ENCODE measurements at regions not wholly inside any gene's neighbourhood (a gene's known extent, or its start where the extent isn't known, plus 50 kb on each side); places are given as distances from the start of the nearest gene placed in this dataset.

DNA sequence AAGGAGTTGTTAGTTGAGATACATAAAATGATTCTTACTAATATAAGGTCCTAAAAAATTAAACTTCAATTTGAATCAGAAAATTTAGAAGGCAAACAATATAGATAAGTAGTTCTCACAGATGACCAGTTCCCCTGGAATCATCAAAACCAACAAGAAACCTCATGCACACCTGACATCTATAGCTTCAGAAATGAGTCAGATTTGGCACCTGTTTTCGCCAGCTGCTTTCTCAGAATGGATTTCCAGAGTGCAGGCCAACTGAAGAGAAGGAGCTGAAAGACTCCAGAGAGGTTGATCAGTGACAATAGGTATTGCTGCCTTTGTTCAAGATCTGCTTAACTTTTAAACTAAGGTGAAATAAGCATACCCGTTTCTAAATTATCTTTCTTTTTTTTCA lies 192.4 kb downstream of the RDH14 start:
- TF ChIP-seq CTCF (conservative IDR thresholded peaks at IDR 0.05 in 1 of 2, IDR thresholded peaks at IDR 0.05 in 1 of 2; ENCODE audit: low read depth in 1 of 2, low read length in 2 of 2) (no peak), EZH2 (IDR thresholded peaks at IDR 0.05; ENCODE audit: low read length, missing control alignments) (no peak)

Measured in fibroblast of lung (primary cell).